ENCODE measurements at regions not wholly inside any gene's neighbourhood (a gene's known extent, or its start where the extent isn't known, plus 50 kb on each side); places are given as distances from the start of the nearest gene placed in this dataset.
"Not testable (repeated sequence)": the region's sequence is repeated elsewhere in the genome, so short reads cannot be mapped to it uniquely, and the experiment has no call there.

DNA sequence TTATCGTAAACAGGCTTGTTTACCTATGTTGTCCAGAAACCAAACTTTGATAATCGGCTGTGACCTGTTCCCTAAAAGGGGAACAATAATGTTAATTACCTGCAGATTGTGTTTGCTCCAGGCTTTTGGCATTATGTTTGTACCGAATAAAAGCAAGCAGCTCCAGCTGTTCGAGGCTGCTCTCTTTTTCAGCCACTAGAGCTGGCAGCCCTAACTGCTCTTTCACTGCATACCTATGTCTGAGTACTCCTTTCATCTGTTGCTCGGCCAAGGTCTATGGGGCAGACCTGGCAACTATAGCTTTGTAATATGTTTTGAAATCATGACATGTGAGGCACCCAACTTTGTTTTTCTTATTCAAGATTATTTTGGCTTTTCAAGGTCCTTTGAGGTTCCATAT is 77.8 kb upstream of the EHBP1 start:
- DNase-seq (no peak), ATAC-seq (no peak)
- Histone ChIP-seq H3K27ac (ENCODE audit: low read length) (no peak overlapping the region), H3K4me1 (ENCODE audit: control insufficient read depth, insufficient read depth, low read length) (no peaks in the 10 kb centered on the region), H3K9me3 (ENCODE audit: control insufficient read depth, low read length) (no peaks in the 10 kb centered on the region), H3K4me3 (ENCODE audit: low read length) (no peak overlapping the region), H3K27me3 (ENCODE audit: control insufficient read depth, insufficient read depth) (no peaks in the 10 kb centered on the region)
- intact Hi-C loops (cut with DNase I), result no loop called here
- WGBS, result 82% methylated on average over 5 of the region's 5 CpGs

DNA sequence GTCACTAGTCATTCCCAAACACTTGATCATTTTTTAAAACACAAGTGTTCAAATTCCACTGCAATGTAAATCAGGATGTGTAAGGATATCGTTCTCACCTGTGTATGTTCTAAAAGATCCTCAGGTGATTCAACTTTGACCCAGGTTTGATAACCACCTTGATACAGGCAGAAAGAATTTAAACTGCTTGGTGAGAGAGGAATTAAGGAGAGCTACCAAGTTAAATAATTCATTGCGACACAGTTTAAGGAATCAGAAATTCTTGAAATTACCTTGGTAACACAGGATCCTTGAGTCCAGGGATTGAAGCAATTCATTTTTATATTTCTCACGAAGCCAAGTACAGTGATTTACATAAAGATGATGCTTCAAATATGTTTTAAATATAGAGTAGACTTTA is 80.7 kb upstream of the EHBP1 start:
- Histone ChIP-seq H3K4me1 (ENCODE audit: control insufficient read depth, insufficient read depth, low read length) (no peaks in the 10 kb centered on the region), H3K9me3 (ENCODE audit: control insufficient read depth, low read length) (no peaks in the 10 kb centered on the region), H3K27ac (ENCODE audit: low read length) (no peak overlapping the region), H3K4me3 (ENCODE audit: low read length) (no peak overlapping the region), H3K27me3 (ENCODE audit: control insufficient read depth, insufficient read depth) (no peaks in the 10 kb centered on the region)
- 87% methylated on average over 3 of the region's 3 CpGs for WGBS
- DNase-seq (no peak), ATAC-seq (no peak)
- intact Hi-C loops (cut with DNase I), result no loop called here

DNA sequence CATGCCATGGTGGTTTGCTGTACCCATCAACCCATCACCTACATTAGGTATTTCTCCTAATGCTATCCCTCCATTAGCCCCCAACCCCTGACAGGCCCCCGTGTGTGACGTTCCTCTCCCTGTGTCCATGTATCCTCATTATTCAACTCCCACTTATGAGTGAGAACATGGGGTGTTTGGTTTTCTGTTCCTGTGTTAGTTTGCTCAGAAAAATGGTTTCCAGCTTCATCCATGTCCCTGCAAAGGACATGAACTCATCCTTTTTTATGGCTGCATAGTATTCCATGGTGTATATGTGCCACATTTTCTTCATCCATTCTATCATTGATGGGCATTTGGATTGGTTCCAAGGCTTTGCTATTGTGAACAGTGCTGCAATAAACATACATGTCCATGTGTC is 89.0 kb upstream of the EHBP1 start:
- ATAC-seq; H3K9me3 ChIP-seq (ENCODE audit: control insufficient read depth, low read length); DNase-seq; H3K27me3 ChIP-seq (ENCODE audit: control insufficient read depth, insufficient read depth); H3K4me3 ChIP-seq (ENCODE audit: low read length); H3K27ac ChIP-seq (ENCODE audit: low read length); H3K4me1 ChIP-seq (ENCODE audit: control insufficient read depth, insufficient read depth, low read length); intact Hi-C loops (cut with DNase I): not testable (repeated sequence)
- WGBS, result 99% methylated on average over 2 of the region's 2 CpGs

DNA sequence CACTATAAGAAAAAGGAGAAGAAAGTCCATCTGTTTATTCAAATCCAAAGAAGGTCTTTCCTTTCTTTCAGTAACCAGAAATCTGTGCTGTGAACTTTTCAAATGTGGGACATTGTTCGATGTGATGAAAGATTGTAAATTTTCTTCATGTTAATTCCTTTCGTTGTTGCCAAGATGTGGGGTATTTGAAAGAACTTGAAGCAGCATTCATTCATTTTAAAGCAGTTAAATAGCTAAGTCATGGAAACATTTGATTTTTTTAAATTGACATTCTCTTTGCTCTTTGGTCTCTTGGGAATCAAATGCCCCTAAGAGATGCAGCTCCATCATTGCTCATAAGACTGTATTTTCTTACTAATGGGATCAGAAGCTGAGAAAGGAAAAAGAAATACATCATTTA is 93.7 kb upstream of the EHBP1 start:
- no peak for ATAC-seq
- no peak for DNase-seq
- Histone ChIP-seq H3K27ac (ENCODE audit: low read length) (no peak overlapping the region), H3K4me3 (ENCODE audit: low read length) (no peak overlapping the region), H3K27me3 (ENCODE audit: control insufficient read depth, insufficient read depth) (no peaks in the 10 kb centered on the region), H3K9me3 (ENCODE audit: control insufficient read depth, low read length) (no peaks in the 10 kb centered on the region), H3K4me1 (ENCODE audit: control insufficient read depth, insufficient read depth, low read length) (no peaks in the 10 kb centered on the region)
- intact Hi-C loops (cut with DNase I), result no loop called here
- 60% methylated on average over 2 of the region's 2 CpGs for WGBS

DNA sequence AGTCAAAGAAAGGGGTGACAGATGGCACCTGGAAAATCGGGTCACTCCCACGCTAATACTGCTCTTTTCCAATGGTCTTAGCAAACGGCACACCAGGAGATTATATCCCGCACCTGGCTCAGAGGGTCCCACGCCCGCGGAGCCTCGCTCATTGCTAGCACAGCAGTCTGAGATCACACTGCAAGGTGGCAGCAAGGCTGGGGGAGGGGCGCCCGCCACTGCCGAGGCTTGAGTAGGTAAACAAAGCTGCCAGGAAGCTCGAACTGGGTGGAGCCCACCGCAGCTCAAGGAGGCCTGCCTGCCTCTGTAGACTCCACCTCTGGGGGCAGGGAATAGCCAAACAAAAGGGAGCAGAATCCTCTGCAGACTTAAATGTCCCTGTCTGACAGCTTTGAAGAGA is 99.5 kb upstream of the TMEM17 start:
- ATAC-seq; H3K27me3 ChIP-seq (ENCODE audit: control insufficient read depth, insufficient read depth); intact Hi-C loops (cut with DNase I); H3K27ac ChIP-seq (ENCODE audit: low read length); H3K4me3 ChIP-seq (ENCODE audit: low read length); H3K4me1 ChIP-seq (ENCODE audit: control insufficient read depth, insufficient read depth, low read length); H3K9me3 ChIP-seq (ENCODE audit: control insufficient read depth, low read length): not testable (repeated sequence)
- peak in 1 of 3 donors; percentile 35 for DNase-seq
- 86% methylated on average over 13 of the region's 13 CpGs for WGBS

DNA sequence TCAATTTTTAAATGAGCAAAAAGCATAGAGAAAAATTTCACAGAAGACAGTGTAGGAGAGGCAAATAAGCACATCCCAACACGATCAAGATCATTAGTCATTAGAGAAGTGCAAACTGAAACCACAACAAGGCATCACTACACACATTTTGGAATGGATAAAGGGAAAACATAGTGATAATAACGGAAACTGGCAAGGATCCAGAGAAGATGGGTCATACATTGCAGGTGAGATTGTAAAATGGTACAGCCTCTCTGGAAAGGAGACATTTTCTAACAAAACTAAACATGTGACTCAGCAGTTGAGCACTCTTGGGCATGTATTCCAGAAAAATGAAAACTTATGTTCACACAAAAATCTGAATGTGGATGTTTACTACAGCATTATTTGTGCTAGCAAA is 98.3 kb upstream of the TMEM17 start:
- no peak for ATAC-seq
- Histone ChIP-seq H3K27me3 (ENCODE audit: control insufficient read depth, insufficient read depth) (no peaks in the 10 kb centered on the region), H3K4me3 (ENCODE audit: low read length) (no peak overlapping the region), H3K9me3 (ENCODE audit: control insufficient read depth, low read length) (peaks cover 2% of the 10 kb centered on the region), H3K27ac (ENCODE audit: low read length) (no peak overlapping the region), H3K4me1 (ENCODE audit: control insufficient read depth, insufficient read depth, low read length) (no peaks in the 10 kb centered on the region)
- intact Hi-C loops (cut with DNase I), result no loop called here
- 68% methylated on average over 2 of the region's 2 CpGs for WGBS
- DNase-seq, result no peak

DNA sequence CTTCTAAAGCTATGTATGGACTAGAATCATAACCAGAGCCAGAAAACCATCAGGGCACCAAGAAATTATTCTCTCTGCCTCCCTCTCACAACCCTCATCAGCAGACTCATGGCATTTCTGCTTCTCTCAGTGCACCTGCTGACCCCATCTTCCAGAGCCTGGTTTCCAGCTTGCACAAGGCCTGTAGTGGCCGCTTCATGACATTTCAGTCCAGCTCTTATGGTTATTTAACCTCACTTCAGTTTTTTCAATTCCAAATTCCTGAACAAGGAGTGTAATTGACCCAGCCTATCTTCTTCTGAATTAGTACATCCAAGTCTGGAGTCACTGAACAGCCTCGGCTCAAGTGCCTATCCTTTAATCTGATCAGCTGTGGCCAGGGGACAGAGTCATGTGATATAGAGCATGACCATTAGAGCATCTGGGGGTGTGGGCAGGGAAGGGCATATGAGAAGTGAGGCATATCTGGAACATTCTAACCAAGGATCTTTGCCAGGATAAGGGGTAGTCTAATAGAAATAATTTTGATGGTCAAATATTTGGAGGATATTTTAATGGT is 97.2 kb upstream of the TMEM17 start:
- ATAC-seq (no peak), DNase-seq (no peak)
- no peaks in the 10 kb centered on the region for H3K4me1 ChIP-seq (ENCODE audit: control insufficient read depth, insufficient read depth, low read length)
- no peak overlapping the region for H3K27ac ChIP-seq (ENCODE audit: low read length)
- intact Hi-C loops (cut with DNase I), result no loop called here
- H3K27me3 ChIP-seq (ENCODE audit: control insufficient read depth, insufficient read depth), result no peaks in the 10 kb centered on the region
- no peak overlapping the region for H3K4me3 ChIP-seq (ENCODE audit: low read length)
- WGBS, result 72% methylated on average over 2 of the region's 2 CpGs
- H3K9me3 ChIP-seq (ENCODE audit: control insufficient read depth, low read length), result peaks cover 2% of the 10 kb centered on the region

DNA sequence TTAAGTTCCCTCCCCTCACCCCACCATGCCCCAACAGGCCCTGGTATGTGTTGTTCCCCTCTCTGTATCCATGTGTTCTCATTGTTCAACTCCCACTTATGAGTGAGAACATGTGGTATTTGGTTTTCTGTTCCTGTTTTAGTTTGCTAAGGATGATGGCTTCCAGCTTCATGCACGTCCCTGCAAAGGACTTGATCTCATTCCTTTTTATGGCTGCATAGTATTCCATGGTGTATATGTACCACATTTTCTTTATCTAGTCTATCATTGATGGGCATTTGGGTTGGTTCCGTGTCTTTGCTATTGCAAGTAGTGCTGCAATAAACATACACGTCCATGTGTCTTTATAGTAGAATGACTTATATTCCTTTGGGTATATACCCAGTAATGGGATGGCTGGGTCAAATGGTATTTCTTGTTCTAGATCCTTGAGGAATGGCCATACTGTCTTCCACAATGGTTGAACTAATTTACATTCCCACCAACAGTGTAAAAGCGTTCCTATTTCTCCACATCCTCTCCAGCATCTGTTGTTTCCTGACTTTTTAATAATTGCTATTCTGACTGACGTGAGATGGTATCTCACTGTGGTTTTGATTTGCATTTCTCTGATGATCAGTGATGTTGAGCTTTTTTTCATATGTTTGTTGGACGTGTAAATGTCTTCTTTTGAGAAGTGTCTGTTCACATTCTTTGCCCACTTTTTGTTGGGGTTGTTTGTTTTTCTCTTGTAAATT is 93.8 kb upstream of the TMEM17 start:
- H3K9me3 ChIP-seq (ENCODE audit: control insufficient read depth, low read length); DNase-seq; intact Hi-C loops (cut with DNase I); H3K27ac ChIP-seq (ENCODE audit: low read length); H3K4me3 ChIP-seq (ENCODE audit: low read length); H3K4me1 ChIP-seq (ENCODE audit: control insufficient read depth, insufficient read depth, low read length); H3K27me3 ChIP-seq (ENCODE audit: control insufficient read depth, insufficient read depth); ATAC-seq: not testable (repeated sequence)
- 86% methylated on average over 6 of the region's 6 CpGs for WGBS

DNA sequence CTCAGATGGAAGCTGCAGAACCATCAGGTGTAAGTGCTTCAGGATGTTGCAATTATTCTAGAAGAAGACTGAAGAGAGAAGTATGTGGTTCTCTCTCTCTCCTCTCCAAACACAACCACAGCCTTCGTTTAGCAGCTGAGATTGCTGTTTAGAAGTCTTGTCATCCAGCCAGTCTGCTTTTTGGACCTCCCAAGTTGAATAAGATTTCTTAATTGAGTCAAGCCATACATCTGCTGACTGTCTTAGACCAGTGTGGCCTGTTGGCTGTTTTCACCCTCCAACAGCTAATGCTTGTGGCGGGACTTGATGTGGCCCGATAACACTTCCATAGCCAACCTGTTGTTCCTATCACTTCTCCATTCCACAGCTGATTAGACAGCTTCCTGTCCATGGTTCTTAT is 91.3 kb upstream of the TMEM17 start:
- intact Hi-C loops (cut with DNase I), result no loop called here
- H3K4me3 ChIP-seq (ENCODE audit: low read length), result no peak overlapping the region
- no peaks in the 10 kb centered on the region for H3K4me1 ChIP-seq (ENCODE audit: control insufficient read depth, insufficient read depth, low read length)
- ATAC-seq, result no peak
- H3K27me3 ChIP-seq (ENCODE audit: control insufficient read depth, insufficient read depth), result no peaks in the 10 kb centered on the region
- H3K9me3 ChIP-seq (ENCODE audit: control insufficient read depth, low read length), result no peaks in the 10 kb centered on the region
- H3K27ac ChIP-seq (ENCODE audit: low read length), result no peak overlapping the region
- WGBS, result 62% methylated on average over 3 of the region's 3 CpGs
- DNase-seq, result no peak

DNA sequence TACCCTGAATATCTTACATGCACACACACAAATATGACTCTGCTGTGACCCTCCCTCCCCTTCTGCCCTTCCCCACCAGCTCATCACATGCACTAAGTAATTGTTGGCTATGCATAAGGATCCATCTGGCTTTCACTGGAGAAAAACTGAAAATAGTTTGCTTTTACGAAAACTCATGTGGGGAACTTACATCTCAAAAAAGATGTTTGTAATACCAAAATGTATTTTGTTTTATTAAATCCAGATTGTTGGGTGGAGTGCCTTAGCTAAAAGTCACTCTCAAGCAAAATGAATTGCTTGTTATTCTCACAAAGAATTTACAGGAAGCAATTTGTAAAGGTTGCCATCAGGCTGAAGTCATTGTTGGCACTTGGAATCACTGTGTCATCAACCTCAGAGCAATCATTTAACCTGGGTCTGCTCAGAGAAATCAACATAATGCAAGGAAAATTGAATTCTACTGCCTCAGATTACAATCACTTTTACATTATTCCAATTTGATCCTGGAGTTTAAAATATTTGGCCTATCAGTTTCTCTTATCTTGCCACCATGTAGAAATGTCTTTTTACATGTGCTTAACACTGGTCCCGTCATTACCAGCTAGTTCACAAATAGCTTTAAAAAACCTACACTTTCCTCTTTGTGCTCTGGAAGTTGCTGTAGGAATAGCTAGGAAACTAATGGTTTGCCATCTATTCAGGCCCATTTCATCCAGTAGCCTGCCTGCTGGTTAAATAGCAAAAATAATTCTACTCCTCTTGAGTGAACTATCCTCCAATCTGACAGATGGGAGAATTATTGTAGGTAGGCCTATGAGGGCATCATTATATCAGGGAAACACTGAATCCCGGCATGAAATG is 90.3 kb upstream of the TMEM17 start:
- Histone ChIP-seq H3K27ac (ENCODE audit: low read length) (no peak overlapping the region), H3K9me3 (ENCODE audit: control insufficient read depth, low read length) (no peaks in the 10 kb centered on the region), H3K4me3 (ENCODE audit: low read length) (no peak overlapping the region), H3K27me3 (ENCODE audit: control insufficient read depth, insufficient read depth) (no peaks in the 10 kb centered on the region), H3K4me1 (ENCODE audit: control insufficient read depth, insufficient read depth, low read length) (no peaks in the 10 kb centered on the region)
- DNase-seq (peak in 1 of 3 donors; percentile 65), ATAC-seq (peak in 1 of 2 donors; percentile 22)
- 60% methylated on average over 3 of the region's 3 CpGs for WGBS
- intact Hi-C loops (cut with DNase I), result no loop called here

DNA sequence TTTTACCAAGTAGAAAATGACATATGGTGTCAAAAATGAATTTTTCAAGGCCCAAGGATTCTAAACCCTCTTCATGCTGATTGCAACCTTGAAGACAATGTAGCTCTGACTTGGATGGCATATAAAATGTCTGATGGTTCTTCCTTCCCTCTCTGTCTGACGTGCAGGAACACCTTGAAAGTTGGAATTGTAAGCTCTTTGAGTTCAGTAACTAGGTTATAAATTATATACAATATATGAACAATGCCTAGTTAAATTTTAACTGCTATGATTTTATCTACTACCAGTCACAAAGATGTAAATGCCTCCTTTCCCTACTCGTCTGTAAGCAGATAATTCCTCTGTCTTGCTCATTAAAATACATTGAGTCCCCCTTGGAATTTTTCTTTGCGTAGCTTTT is 89.5 kb upstream of the TMEM17 start:
- Histone ChIP-seq H3K4me3 (ENCODE audit: low read length) (no peak overlapping the region), H3K27me3 (ENCODE audit: control insufficient read depth, insufficient read depth) (no peaks in the 10 kb centered on the region), H3K4me1 (ENCODE audit: control insufficient read depth, insufficient read depth, low read length) (no peaks in the 10 kb centered on the region), H3K9me3 (ENCODE audit: control insufficient read depth, low read length) (no peaks in the 10 kb centered on the region), H3K27ac (ENCODE audit: low read length) (no peak overlapping the region)
- intact Hi-C loops (cut with DNase I), result no loop called here
- 96% methylated on average over 3 of the region's 3 CpGs for WGBS
- ATAC-seq, result no peak
- no peak for DNase-seq

All from right cardiac atrium (tissue), 5 donors.